SU-DHL-6 (cell line): ENCODE measurements at regions not wholly inside any gene's neighbourhood (a gene's known extent, or its start where the extent isn't known, plus 50 kb on each side); places are given as distances from the start of the nearest gene placed in this dataset.

Experiments used
- H2AFZ ChIP-seq: fragments of 200-600 bp; sonication (generic); 2 replicates; pipeline ENCODE4 v1.6.1; 2014; ENCODE audit warnings: low read depth, mild to moderate bottlenecking, moderate library complexity, mixed read lengths, antibody characterized with exemption, low read length; ENCODE audit not compliant: severe bottlenecking
- H3F3A ChIP-seq: fragments of 200-600 bp; shearing (Covaris generic); 2 replicates; pipeline ENCODE4 v1.6.0; 2016; ENCODE audit warnings: antibody characterized with exemption, mild to moderate bottlenecking; ENCODE audit not compliant: insufficient read depth
- H3K27ac ChIP-seq: fragments of 200-600 bp; sonication (generic); 2 replicates; pipeline ENCODE4 v1.5.1; 2016; ENCODE audit warnings: low read depth, mild to moderate bottlenecking, low read length, moderate library complexity, mixed read lengths
- H3K27me3 ChIP-seq: fragments of 200-600 bp; sonication (generic), shearing (Covaris generic); 2 replicates; pipeline ENCODE4 v1.6.0; 2014; ENCODE audit warnings: mild to moderate bottlenecking, low read length
- H3K36me3 ChIP-seq: fragments of 200-600 bp; sonication (generic); 2 replicates; pipeline ENCODE4 v1.6.1; 2014; ENCODE audit warnings: mild to moderate bottlenecking, low read length, mixed read lengths
- H3K4me2 ChIP-seq: fragments of 300-600, 200-600 bp; shearing (Covaris generic), sonication (generic); 2 replicates; pipeline ENCODE4 v1.6.0; 2014; ENCODE audit warnings: low read length, low read depth, mild to moderate bottlenecking; ENCODE audit not compliant: poor library complexity, severe bottlenecking
- H3K4me3 ChIP-seq: fragments of 200-600 bp; sonication (generic); 2 replicates; pipeline ENCODE4 v1.5.1; 2014; ENCODE audit warnings: antibody characterized with exemption, low read length, mild to moderate bottlenecking, mixed read lengths; ENCODE audit not compliant: insufficient read depth, poor library complexity, severe bottlenecking
- H3K79me2 ChIP-seq: fragments of 200-600 bp; sonication (generic); 2 replicates; pipeline ENCODE4 v1.6.1; 2014; ENCODE audit warnings: mild to moderate bottlenecking, low read length, moderate library complexity; ENCODE audit not compliant: insufficient read depth
- H3K9ac ChIP-seq: fragments of 200-600 bp; sonication (generic); 2 replicates; pipeline ENCODE4 v1.7.0; 2014; ENCODE audit warnings: mild to moderate bottlenecking, low read length
- H3K9me2 ChIP-seq: fragments of 200-600 bp; sonication (generic); replicated peaks from 2 replicates; pipeline ENCODE4 v1.6.1; 2014; ENCODE audit warnings: low read length; ENCODE audit not compliant: insufficient read depth
- H3K9me3 ChIP-seq: fragments of 200-600 bp; sonication (generic); 2 replicates; pipeline ENCODE4 v1.6.1; 2014; ENCODE audit warnings: low read length, mixed read lengths; ENCODE audit not compliant: insufficient read depth
- H4K20me1 ChIP-seq: fragments of 200-600 bp; sonication (generic); 2 replicates; pipeline ENCODE4 v1.6.1; 2014; ENCODE audit warnings: low read depth, mild to moderate bottlenecking, antibody characterized with exemption, low read length, moderate library complexity, mixed read lengths
- EZH2phosphoT487 ChIP-seq: fragments of 200-600 bp; sonication (generic), shearing (Covaris generic); conservative IDR thresholded peaks from 2 replicates; pipeline ENCODE4 v1.6.1; 2018; ENCODE audit warnings: mild to moderate bottlenecking, antibody characterized with exemption, low read length, moderate library complexity, mixed read lengths
- TF ChIP-seq, protein P1 (sequence below): fragments of 200-600 bp; sonication (generic); IDR thresholded peaks from one replicate; pipeline ENCODE4 v1.5.1; 2017; ENCODE audit warnings: antibody characterized with exemption, mild to moderate bottlenecking, low read length, moderate library complexity; ENCODE audit not compliant: insufficient read depth, poor library complexity, severe bottlenecking

GRCh38 chr3:44173263-44173662, 68.4 kb upstream of the TOPAZ1 start:
- no peaks in the 10 kb centered on the region for H3K9me2 ChIP-seq
- no peaks in the 10 kb centered on the region for H4K20me1 ChIP-seq
- no peak overlapping the region for H3K4me3 ChIP-seq
- no peaks in the 10 kb centered on the region for H3K27me3 ChIP-seq
- no peak overlapping the region for H2AFZ ChIP-seq
- H3K27ac ChIP-seq: no peak overlapping the region
- TF ChIP-seq, protein P1, sequence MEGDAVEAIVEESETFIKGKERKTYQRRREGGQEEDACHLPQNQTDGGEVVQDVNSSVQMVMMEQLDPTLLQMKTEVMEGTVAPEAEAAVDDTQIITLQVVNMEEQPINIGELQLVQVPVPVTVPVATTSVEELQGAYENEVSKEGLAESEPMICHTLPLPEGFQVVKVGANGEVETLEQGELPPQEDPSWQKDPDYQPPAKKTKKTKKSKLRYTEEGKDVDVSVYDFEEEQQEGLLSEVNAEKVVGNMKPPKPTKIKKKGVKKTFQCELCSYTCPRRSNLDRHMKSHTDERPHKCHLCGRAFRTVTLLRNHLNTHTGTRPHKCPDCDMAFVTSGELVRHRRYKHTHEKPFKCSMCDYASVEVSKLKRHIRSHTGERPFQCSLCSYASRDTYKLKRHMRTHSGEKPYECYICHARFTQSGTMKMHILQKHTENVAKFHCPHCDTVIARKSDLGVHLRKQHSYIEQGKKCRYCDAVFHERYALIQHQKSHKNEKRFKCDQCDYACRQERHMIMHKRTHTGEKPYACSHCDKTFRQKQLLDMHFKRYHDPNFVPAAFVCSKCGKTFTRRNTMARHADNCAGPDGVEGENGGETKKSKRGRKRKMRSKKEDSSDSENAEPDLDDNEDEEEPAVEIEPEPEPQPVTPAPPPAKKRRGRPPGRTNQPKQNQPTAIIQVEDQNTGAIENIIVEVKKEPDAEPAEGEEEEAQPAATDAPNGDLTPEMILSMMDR: no peak
- TF ChIP-seq EZH2phosphoT487: no peak
- H3K9ac ChIP-seq: no peak overlapping the region
- no peaks in the 10 kb centered on the region for H3F3A ChIP-seq
- H3K9me3 ChIP-seq: no peaks in the 10 kb centered on the region
- no peaks in the 10 kb centered on the region for H3K36me3 ChIP-seq
- H3K79me2 ChIP-seq: no peaks in the 10 kb centered on the region
- no peak overlapping the region for H3K4me2 ChIP-seq

DNA sequence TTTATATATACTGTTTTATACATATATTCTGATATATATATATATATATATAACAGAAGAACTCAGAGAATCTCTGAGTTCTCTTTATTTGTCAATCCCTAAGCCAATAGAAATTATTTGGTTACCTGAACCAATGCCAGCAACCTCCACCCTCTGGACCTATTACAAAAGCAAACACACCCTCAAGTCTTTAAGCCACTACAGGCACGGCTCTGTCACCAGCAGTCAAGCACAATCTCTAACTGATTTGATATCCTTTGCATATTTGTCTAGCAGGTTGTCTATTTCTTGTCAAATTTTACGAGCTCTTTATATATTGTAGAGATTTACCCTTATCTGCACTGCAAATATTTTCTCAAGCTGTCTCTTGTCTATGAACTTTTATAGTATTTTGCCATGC, 66.6 kb upstream of the TOPAZ1 start:
- no peak overlapping the region for H2AFZ ChIP-seq
- no peaks in the 10 kb centered on the region for H3K27me3 ChIP-seq
- no peak overlapping the region for H3K4me2 ChIP-seq
- no peak overlapping the region for H3K9ac ChIP-seq
- no peaks in the 10 kb centered on the region for H3K79me2 ChIP-seq
- H3K4me3 ChIP-seq: no peak overlapping the region
- H3K9me2 ChIP-seq: no peaks in the 10 kb centered on the region
- no peaks in the 10 kb centered on the region for H3K36me3 ChIP-seq
- no peak overlapping the region for H3K27ac ChIP-seq
- TF ChIP-seq, protein P1: no peak
- no peak for TF ChIP-seq EZH2phosphoT487
- H3F3A ChIP-seq: no peaks in the 10 kb centered on the region
- no peaks in the 10 kb centered on the region for H4K20me1 ChIP-seq
- H3K9me3 ChIP-seq: no peaks in the 10 kb centered on the region

DNA sequence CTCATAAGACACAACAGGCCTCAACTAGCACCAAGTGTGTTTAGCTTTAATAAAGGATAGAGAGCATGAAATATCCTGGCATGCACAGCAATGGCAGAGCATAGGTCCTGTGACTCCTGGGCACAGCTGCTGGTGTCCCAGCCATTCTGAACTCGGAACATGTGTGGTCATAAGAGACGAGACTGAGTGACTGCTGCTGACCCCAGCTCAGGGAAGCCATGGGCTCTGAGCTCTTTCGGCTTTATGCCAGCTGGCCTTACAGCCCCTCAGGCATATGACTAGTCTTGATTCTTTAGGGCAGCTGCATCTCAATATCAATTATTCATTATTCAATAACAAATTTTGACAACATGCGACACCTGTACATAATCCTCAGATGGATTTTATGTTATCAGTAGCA, 62.4 kb upstream of the TOPAZ1 start:
- Histone ChIP-seq H3K27me3 (no peaks in the 10 kb centered on the region), H3K9me3 (no peaks in the 10 kb centered on the region), H3K4me2 (no peak overlapping the region), H3K4me3 (no peak overlapping the region), H3F3A (no peaks in the 10 kb centered on the region), H3K79me2 (no peaks in the 10 kb centered on the region), H3K27ac (no peak overlapping the region), H3K36me3 (no peaks in the 10 kb centered on the region), H3K9ac (no peak overlapping the region), H3K9me2 (no peaks in the 10 kb centered on the region), H2AFZ (no peak overlapping the region), H4K20me1 (no peaks in the 10 kb centered on the region)
- TF ChIP-seq, protein P1: no peak
- TF ChIP-seq EZH2phosphoT487: no peak
